DND-41 (cell line): ENCODE measurements at regions not wholly inside any gene's neighbourhood (a gene's known extent, or its start where the extent isn't known, plus 50 kb on each side); places are given as distances from the start of the nearest gene placed in this dataset.

ENCODE experiments used
- CTCF ChIP-seq: IDR thresholded peaks from 2 replicates; pipeline ENCODE4 v1.5.1; 2012; ENCODE audit warnings: borderline replicate concordance, low read length, moderate library complexity, mild to moderate bottlenecking; ENCODE audit not compliant: poor library complexity, severe bottlenecking; ENCODE audit errors: extremely low read depth
- EZH2 ChIP-seq: IDR thresholded peaks from 3 replicates; pipeline ENCODE4 v1.6.1; 2012; ENCODE audit warnings: borderline replicate concordance, low read depth, mild to moderate bottlenecking, moderate library complexity, low read length, inconsistent platforms; ENCODE audit not compliant: severe bottlenecking

- no peak for TF ChIP-seq CTCF
- no peak for TF ChIP-seq EZH2
These were observed 143.6 kb downstream of the OTOL1 start for GRCh38 chr3:161640181-161640580.
